ENCODE measurements at regions not wholly inside any gene's neighbourhood (a gene's known extent, or its start where the extent isn't known, plus 50 kb on each side); places are given as distances from the start of the nearest gene placed in this dataset.

- DNase-seq: no peak
- H3K27ac ChIP-seq (ENCODE audit: low read length in 2 of 2): no peak overlapping the region
- no peak overlapping the region for H3K4me3 Mint-ChIP-seq
- H3K9me3 ChIP-seq (ENCODE audit: control extremely low read depth in 1 of 3, control insufficient read depth in 2 of 3, insufficient read depth in 1 of 3, low read length in 2 of 3): no peaks in the 10 kb centered on the region
- H3K79me2 ChIP-seq (ENCODE audit: control insufficient read depth, insufficient read depth, low read length): no peaks in the 10 kb centered on the region
- H3K27me3 ChIP-seq (replicated peaks in 1 of 4; ENCODE audit: control extremely low read depth in 1 of 4, control insufficient read depth in 3 of 4, insufficient read depth in 4 of 4, low read length in 3 of 4): no peaks in the 10 kb centered on the region
- no peak overlapping the region for H3K9ac ChIP-seq (ENCODE audit: low read length)
- H3K4me3 ChIP-seq (ENCODE audit: control extremely low read depth in 1 of 5, extremely low read depth in 1 of 5, insufficient read depth in 1 of 5, low read depth in 2 of 5, low read length in 4 of 5): no peak overlapping the region
- no peak overlapping the region for H2AFZ ChIP-seq (ENCODE audit: insufficient read depth, low read depth, low read length, poor library complexity, severe bottlenecking)
- ChIA-PET CTCF (no interaction called here), POLR2A (no interaction called here)
- peaks cover 2% of the 10 kb centered on the region for H3K9me3 Mint-ChIP-seq (ENCODE audit: insufficient read depth)
- intact Hi-C loops (cut with micrococcal nuclease): no loop called here
- H3K4me1 Mint-ChIP-seq: no peaks in the 10 kb centered on the region
- H3K27ac Mint-ChIP-seq: no peak overlapping the region
- WGBS (ENCODE audit: insufficient coverage): no CpG with 5 or more reads among the region's 3 CpGs
- H3K4me1 ChIP-seq (ENCODE audit: control insufficient read depth in 2 of 2, insufficient read depth in 2 of 2, low read length in 2 of 2): no peaks in the 10 kb centered on the region
- peaks cover 10% of the 10 kb centered on the region for H3K27me3 Mint-ChIP-seq
- no peak overlapping the region for H3K4me2 ChIP-seq (replicated peaks; ENCODE audit: low read depth, low read length, poor library complexity, severe bottlenecking)
- TF ChIP-seq EZH2 (IDR thresholded peaks at IDR 0.05; ENCODE audit: borderline replicate concordance, insufficient read depth, low read depth, low read length, poor library complexity, severe bottlenecking): no peak
- TF ChIP-seq, protein P1, sequence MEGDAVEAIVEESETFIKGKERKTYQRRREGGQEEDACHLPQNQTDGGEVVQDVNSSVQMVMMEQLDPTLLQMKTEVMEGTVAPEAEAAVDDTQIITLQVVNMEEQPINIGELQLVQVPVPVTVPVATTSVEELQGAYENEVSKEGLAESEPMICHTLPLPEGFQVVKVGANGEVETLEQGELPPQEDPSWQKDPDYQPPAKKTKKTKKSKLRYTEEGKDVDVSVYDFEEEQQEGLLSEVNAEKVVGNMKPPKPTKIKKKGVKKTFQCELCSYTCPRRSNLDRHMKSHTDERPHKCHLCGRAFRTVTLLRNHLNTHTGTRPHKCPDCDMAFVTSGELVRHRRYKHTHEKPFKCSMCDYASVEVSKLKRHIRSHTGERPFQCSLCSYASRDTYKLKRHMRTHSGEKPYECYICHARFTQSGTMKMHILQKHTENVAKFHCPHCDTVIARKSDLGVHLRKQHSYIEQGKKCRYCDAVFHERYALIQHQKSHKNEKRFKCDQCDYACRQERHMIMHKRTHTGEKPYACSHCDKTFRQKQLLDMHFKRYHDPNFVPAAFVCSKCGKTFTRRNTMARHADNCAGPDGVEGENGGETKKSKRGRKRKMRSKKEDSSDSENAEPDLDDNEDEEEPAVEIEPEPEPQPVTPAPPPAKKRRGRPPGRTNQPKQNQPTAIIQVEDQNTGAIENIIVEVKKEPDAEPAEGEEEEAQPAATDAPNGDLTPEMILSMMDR (IDR thresholded peaks at IDR 0.05): no peak
- no peaks in the 10 kb centered on the region for H4K20me1 ChIP-seq (ENCODE audit: control insufficient read depth, insufficient read depth, low read length, poor library complexity, severe bottlenecking)
- H3K36me3 ChIP-seq (replicated peaks in 1 of 2; ENCODE audit: control extremely low read depth in 1 of 2, control insufficient read depth in 1 of 2, extremely low read depth in 1 of 2, insufficient read depth in 2 of 2, low read length in 1 of 2): no peaks in the 10 kb centered on the region
- no peak for ATAC-seq (ENCODE audit: low read depth)
These were observed 210.1 kb upstream of the STK17B start for GRCh38 chr2:196381464-196381863.

GRCh38 chr2:196383799-196384198, 212.4 kb upstream of the STK17B start:
- no peak for ATAC-seq (ENCODE audit: low read depth)

More at GRCh38 chr2:196383799-196384198, 212.4 kb upstream of the STK17B start:
- no peaks in the 10 kb centered on the region for H4K20me1 ChIP-seq (ENCODE audit: control insufficient read depth, insufficient read depth, low read length, poor library complexity, severe bottlenecking)
- H3K4me3 ChIP-seq (ENCODE audit: control extremely low read depth in 1 of 5, extremely low read depth in 1 of 5, insufficient read depth in 1 of 5, low read depth in 2 of 5, low read length in 4 of 5): no peak overlapping the region
- H3K36me3 ChIP-seq (replicated peaks in 1 of 2; ENCODE audit: control extremely low read depth in 1 of 2, control insufficient read depth in 1 of 2, extremely low read depth in 1 of 2, insufficient read depth in 2 of 2, low read length in 1 of 2): no peaks in the 10 kb centered on the region
- DNase-seq: no peak
- no peak overlapping the region for H2AFZ ChIP-seq (ENCODE audit: insufficient read depth, low read depth, low read length, poor library complexity, severe bottlenecking)
- H3K27me3 ChIP-seq (replicated peaks in 1 of 4; ENCODE audit: control extremely low read depth in 1 of 4, control insufficient read depth in 3 of 4, insufficient read depth in 4 of 4, low read length in 3 of 4): no peaks in the 10 kb centered on the region
- ChIA-PET POLR2A (no interaction called here), CTCF (no interaction called here)
- H3K27ac ChIP-seq (ENCODE audit: low read length in 2 of 2): no peak overlapping the region
- intact Hi-C loops (cut with micrococcal nuclease): no loop called here
- no peaks in the 10 kb centered on the region for H3K4me1 ChIP-seq (ENCODE audit: control insufficient read depth in 2 of 2, insufficient read depth in 2 of 2, low read length in 2 of 2)
- H3K9me3 Mint-ChIP-seq (ENCODE audit: insufficient read depth): no peaks in the 10 kb centered on the region
- H3K27me3 Mint-ChIP-seq: peaks cover 4% of the 10 kb centered on the region
- no peak overlapping the region for H3K9ac ChIP-seq (ENCODE audit: low read length)
- no peaks in the 10 kb centered on the region for H3K79me2 ChIP-seq (ENCODE audit: control insufficient read depth, insufficient read depth, low read length)
- TF ChIP-seq, protein P1 (IDR thresholded peaks at IDR 0.05): no peak
- TF ChIP-seq EZH2 (IDR thresholded peaks at IDR 0.05; ENCODE audit: borderline replicate concordance, insufficient read depth, low read depth, low read length, poor library complexity, severe bottlenecking): no peak
- no peaks in the 10 kb centered on the region for H3K9me3 ChIP-seq (ENCODE audit: control extremely low read depth in 1 of 3, control insufficient read depth in 2 of 3, insufficient read depth in 1 of 3, low read length in 2 of 3)
- no peak overlapping the region for H3K27ac Mint-ChIP-seq
- no CpG with 5 or more reads among the region's 2 CpGs for WGBS (ENCODE audit: insufficient coverage)
- H3K4me2 ChIP-seq (replicated peaks; ENCODE audit: low read depth, low read length, poor library complexity, severe bottlenecking): no peak overlapping the region
- H3K4me3 Mint-ChIP-seq: no peak overlapping the region
- H3K4me1 Mint-ChIP-seq: no peaks in the 10 kb centered on the region
